ENCODE measurements at regions not wholly inside any gene's neighbourhood (a gene's known extent, or its start where the extent isn't known, plus 50 kb on each side); places are given as distances from the start of the nearest gene placed in this dataset.

- Histone ChIP-seq H3K27me3 (no peaks in the 10 kb centered on the region), H3K4me1 (no peaks in the 10 kb centered on the region), H3K9me3 (no peaks in the 10 kb centered on the region), H3K4me3 (no peak overlapping the region), H3K27ac (no peak overlapping the region), H3K36me3 (no peaks in the 10 kb centered on the region)
- ATAC-seq (no peak), DNase-seq (no peak)
- intact Hi-C loops (cut with DNase I): no loop called here
- no peak for TF ChIP-seq CTCF (IDR thresholded peaks at IDR 0.05)
- TF ChIP-seq POLR2A (IDR thresholded peaks at IDR 0.05): no peak
- WGBS (ENCODE audit: insufficient coverage, low coverage, low lambda C conversion rate, missing lambda C conversion rate): 51% methylated on average over 11 of the region's 11 CpGs
These were observed 316.9 kb downstream of the DAD1 start for GRCh38 chr14:22271838-22272799.

- intact Hi-C loops (cut with DNase I): no loop called here
- H3K4me3 ChIP-seq: no peak overlapping the region
- H3K36me3 ChIP-seq: no peaks in the 10 kb centered on the region
- WGBS (ENCODE audit: insufficient coverage, low coverage, low lambda C conversion rate, missing lambda C conversion rate): 0% methylated on average over 1 of the region's 2 CpGs
- no peaks in the 10 kb centered on the region for H3K4me1 ChIP-seq
- H3K27ac ChIP-seq: no peak overlapping the region
- no peak for ATAC-seq
- H3K27me3 ChIP-seq: no peaks in the 10 kb centered on the region
- no peak for TF ChIP-seq CTCF (IDR thresholded peaks at IDR 0.05)
- no peak for TF ChIP-seq POLR2A (IDR thresholded peaks at IDR 0.05)
- H3K9me3 ChIP-seq: no peaks in the 10 kb centered on the region
- DNase-seq: no peak
These were observed 320.1 kb downstream of the DAD1 start for GRCh38 chr14:22268875-22269274.

GRCh38 chr14:22266683-22267082, 322.3 kb downstream of the DAD1 start:
- no peak overlapping the region for H3K27ac ChIP-seq
- no peaks in the 10 kb centered on the region for H3K27me3 ChIP-seq
- H3K36me3 ChIP-seq: no peaks in the 10 kb centered on the region
- H3K4me3 ChIP-seq: no peak overlapping the region
- H3K4me1 ChIP-seq: no peaks in the 10 kb centered on the region
- no peak for ATAC-seq
- 30% methylated on average over 3 of the region's 3 CpGs for WGBS (ENCODE audit: insufficient coverage, low coverage, low lambda C conversion rate, missing lambda C conversion rate)
- H3K9me3 ChIP-seq: no peaks in the 10 kb centered on the region
- intact Hi-C loops (cut with DNase I): no loop called here
- TF ChIP-seq POLR2A (IDR thresholded peaks at IDR 0.05): no peak
- TF ChIP-seq CTCF (IDR thresholded peaks at IDR 0.05): no peak
- no peak for DNase-seq

- Histone ChIP-seq H3K27me3 (no peaks in the 10 kb centered on the region), H3K9me3 (no peaks in the 10 kb centered on the region), H3K27ac (no peak overlapping the region), H3K4me1 (no peaks in the 10 kb centered on the region), H3K36me3 (no peaks in the 10 kb centered on the region), H3K4me3 (no peak overlapping the region)
- no peak for DNase-seq
- intact Hi-C loops (cut with DNase I): no loop called here
- TF ChIP-seq POLR2A (IDR thresholded peaks at IDR 0.05): no peak
- no peak for ATAC-seq
- WGBS (ENCODE audit: insufficient coverage, low coverage, low lambda C conversion rate, missing lambda C conversion rate): 20% methylated on average over 1 of the region's 2 CpGs
These were observed 322.9 kb downstream of the DAD1 start for GRCh38 chr14:22266142-22266442.

- WGBS (ENCODE audit: insufficient coverage, low coverage, low lambda C conversion rate, missing lambda C conversion rate): 18% methylated on average over 7 of the region's 8 CpGs
- Histone ChIP-seq H3K36me3 (no peaks in the 10 kb centered on the region), H3K27ac (no peak overlapping the region), H3K4me1 (no peaks in the 10 kb centered on the region), H3K4me3 (no peak overlapping the region), H3K27me3 (no peaks in the 10 kb centered on the region), H3K9me3 (no peaks in the 10 kb centered on the region)
- no peak for TF ChIP-seq CTCF (IDR thresholded peaks at IDR 0.05)
- no peak for TF ChIP-seq POLR2A (IDR thresholded peaks at IDR 0.05)
- no peak for DNase-seq
- ATAC-seq: no peak
- intact Hi-C loops (cut with DNase I): no loop called here
These were observed 323.5 kb downstream of the DAD1 start for GRCh38 chr14:22265319-22266141.
